K562 (cell line): ENCODE measurements at regions not wholly inside any gene's neighbourhood (a gene's known extent, or its start where the extent isn't known, plus 50 kb on each side); places are given as distances from the start of the nearest gene placed in this dataset.

ENCODE experiments used
- CAMTA2 ChIP-seq: fragments of 250-450 bp; sonication (Bioruptor Pico); conservative IDR thresholded peaks from 2 replicates; pipeline ENCODE4 v1.5.1; 2022
- EZH2 ChIP-seq: IDR thresholded peaks from 2 replicates; pipeline ENCODE4 v1.6.1; 2012; ENCODE audit warnings: low read depth, mild to moderate bottlenecking, inconsistent platforms, low read length, borderline replicate concordance
- HDAC3 ChIP-seq: fragments of 450-650 bp; IDR thresholded peaks from 2 replicates; pipeline ENCODE4 v1.6.1; 2018; ENCODE audit warnings: borderline replicate concordance, mild to moderate bottlenecking, moderate library complexity; ENCODE audit not compliant: partially characterized antibody
- NFIC ChIP-seq: fragments of 450-650 bp; IDR thresholded peaks from 2 replicates; pipeline ENCODE4 v1.6.1; 2017; ENCODE audit warnings: mild to moderate bottlenecking, inconsistent platforms
- NR3C1 ChIP-seq: sonication (generic); formaldehyde crosslinking; IDR thresholded peaks from 2 replicates; pipeline ENCODE4 v1.8.1; 2022; ENCODE audit warnings: missing genetic modification reagents
- RAD21 ChIP-seq, 2 experiments: fragments of 250-450 bp in 1 of 2; fragments of 450-650 bp in 1 of 2; sonication (Bioruptor Pico) in 1 of 2; formaldehyde crosslinking in 1 of 2; IDR thresholded peaks in 1 of 2; conservative IDR thresholded peaks in 1 of 2; 2 replicates each; pipeline versions ENCODE4 v1.4.0 to v1.8.0; 2020 to 2022; ENCODE audit warnings: mild to moderate bottlenecking in 2 of 2, moderate library complexity in 1 of 2
- SMAD1 ChIP-seq: fragments of 150-350 bp; IDR thresholded peaks from 2 replicates; pipeline ENCODE4 v1.6.1; 2014; ENCODE audit warnings: low read length, low read depth; ENCODE audit not compliant: partially characterized antibody
- TF ChIP-seq, protein P1 (sequence below), 3 experiments: IDR thresholded peaks in 2 of 3; conservative IDR thresholded peaks in 1 of 3; 2 replicates each; pipeline ENCODE4 v1.5.1; 2011 to 2012; ENCODE audit warnings: low read length in 3 of 3, mild to moderate bottlenecking in 3 of 3, control low read depth in 2 of 3, improper control_type of control experiment in 1 of 3, inconsistent platforms in 1 of 3, low read depth in 1 of 3, mixed read lengths in 1 of 3, moderate library complexity in 1 of 3; ENCODE audit not compliant: insufficient read depth in 2 of 3
- TF ChIP-seq, protein P2 (sequence below): fragments of 250-450 bp; sonication (Bioruptor Pico); IDR thresholded peaks from 2 replicates; pipeline ENCODE4 v1.4.0; 2020; ENCODE audit warnings: mild to moderate bottlenecking, moderate library complexity

DNA sequence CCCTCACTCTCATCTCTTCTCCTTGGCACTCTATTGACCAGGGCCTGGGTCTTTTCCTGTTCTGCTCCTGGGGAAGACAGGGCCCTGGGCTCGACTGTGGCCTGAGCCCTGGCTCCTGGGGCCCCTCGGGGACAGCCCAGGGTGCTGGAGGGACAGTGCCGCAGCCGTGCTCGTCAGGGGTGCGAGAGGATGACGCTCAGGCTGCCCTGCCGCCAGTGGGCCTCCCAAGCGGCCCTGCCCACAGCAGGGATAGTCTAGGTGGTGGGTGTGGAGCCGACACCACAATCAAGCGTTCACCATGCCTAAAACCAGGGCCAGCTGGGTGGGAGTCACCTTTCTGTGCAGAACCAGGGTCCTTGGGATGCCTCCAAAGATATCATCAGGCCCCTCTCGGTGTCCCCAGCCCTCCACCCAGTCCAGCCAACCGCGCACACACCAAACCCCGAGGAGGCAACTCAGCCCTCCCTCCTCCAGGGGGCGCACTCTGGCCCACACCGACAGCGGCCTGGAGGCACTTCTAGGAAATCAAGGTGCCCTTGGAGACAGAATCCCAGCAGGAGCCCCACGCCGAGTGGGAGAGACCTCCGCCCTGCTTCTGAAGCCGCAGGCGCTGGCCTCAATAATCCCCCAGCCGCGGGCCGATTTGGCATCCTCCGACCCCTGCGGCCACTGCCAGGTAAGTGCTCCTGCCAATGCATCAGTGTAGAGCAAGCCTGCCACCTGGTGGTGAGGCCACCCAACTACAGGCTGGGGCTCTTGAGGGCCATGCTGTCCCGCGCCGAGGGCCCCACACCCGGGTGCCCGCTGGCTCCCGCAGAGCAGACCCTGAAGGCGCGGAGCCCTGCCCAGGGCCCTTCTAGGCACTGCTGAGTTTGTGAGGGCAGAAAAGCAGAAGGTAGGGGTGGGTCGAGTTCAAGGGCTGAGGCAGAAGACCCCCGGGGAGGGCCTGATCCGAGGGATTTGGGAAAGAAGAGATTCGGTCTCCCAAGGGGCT lies 496.4 kb downstream of the BUD13 start:
- TF ChIP-seq RAD21 (CRISPR knock-in tag; conservative IDR thresholded peaks at IDR 0.05 in 1 of 2, IDR thresholded peaks at IDR 0.05 in 1 of 2) (peak; percentile 85 to 87), EZH2 (no peak), NR3C1 (CRISPR knock-in tag) (no peak), CAMTA2 (no peak), HDAC3 (no peak), NFIC (peak; percentile 34; the same call in 1 of the 2 replicates), SMAD1 (no peak)
- TF ChIP-seq, protein P1, sequence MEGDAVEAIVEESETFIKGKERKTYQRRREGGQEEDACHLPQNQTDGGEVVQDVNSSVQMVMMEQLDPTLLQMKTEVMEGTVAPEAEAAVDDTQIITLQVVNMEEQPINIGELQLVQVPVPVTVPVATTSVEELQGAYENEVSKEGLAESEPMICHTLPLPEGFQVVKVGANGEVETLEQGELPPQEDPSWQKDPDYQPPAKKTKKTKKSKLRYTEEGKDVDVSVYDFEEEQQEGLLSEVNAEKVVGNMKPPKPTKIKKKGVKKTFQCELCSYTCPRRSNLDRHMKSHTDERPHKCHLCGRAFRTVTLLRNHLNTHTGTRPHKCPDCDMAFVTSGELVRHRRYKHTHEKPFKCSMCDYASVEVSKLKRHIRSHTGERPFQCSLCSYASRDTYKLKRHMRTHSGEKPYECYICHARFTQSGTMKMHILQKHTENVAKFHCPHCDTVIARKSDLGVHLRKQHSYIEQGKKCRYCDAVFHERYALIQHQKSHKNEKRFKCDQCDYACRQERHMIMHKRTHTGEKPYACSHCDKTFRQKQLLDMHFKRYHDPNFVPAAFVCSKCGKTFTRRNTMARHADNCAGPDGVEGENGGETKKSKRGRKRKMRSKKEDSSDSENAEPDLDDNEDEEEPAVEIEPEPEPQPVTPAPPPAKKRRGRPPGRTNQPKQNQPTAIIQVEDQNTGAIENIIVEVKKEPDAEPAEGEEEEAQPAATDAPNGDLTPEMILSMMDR (IDR thresholded peaks at IDR 0.05 in 2 of 3, conservative IDR thresholded peaks at IDR 0.05 in 1 of 3; ENCODE audit: insufficient read depth in 2 of 3, low read depth in 1 of 3, low read length in 3 of 3), result peak in 2 of 3 experiments; percentile 92 to 96
- TF ChIP-seq, protein P2, sequence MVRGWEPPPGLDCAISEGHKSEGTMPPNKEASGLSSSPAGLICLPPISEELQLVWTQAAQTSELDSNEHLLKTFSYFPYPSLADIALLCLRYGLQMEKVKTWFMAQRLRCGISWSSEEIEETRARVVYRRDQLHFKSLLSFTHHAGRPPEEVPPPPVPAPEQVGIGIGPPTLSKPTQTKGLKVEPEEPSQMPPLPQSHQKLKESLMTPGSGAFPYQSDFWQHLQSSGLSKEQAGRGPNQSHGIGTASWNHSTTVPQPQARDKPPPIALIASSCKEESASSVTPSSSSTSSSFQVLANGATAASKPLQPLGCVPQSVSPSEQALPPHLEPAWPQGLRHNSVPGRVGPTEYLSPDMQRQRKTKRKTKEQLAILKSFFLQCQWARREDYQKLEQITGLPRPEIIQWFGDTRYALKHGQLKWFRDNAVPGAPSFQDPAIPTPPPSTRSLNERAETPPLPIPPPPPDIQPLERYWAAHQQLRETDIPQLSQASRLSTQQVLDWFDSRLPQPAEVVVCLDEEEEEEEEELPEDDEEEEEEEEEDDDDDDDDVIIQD (CRISPR knock-in tag), result no peak
